Kidney epithelial cell (primary cell): ENCODE measurements at regions not wholly inside any gene's neighbourhood (a gene's known extent, or its start where the extent isn't known, plus 50 kb on each side); places are given as distances from the start of the nearest gene placed in this dataset.
A peak's percentile ranks its signal among the peaks of the same experiment; 100 is the strongest.

Source experiments
- DNase-seq: peaks from one replicate; pipeline ENCODE4 v3.0.0-alpha.2; 2010; ENCODE audit warnings: low read depth
- H3K27me3 ChIP-seq: 2 replicates; pipeline ENCODE4 v1.6.0; 2011; ENCODE audit warnings: low read length; ENCODE audit not compliant: control insufficient read depth, insufficient read depth
- H3K36me3 ChIP-seq: 2 replicates; pipeline ENCODE4 v1.5.1; 2011; ENCODE audit warnings: low read length; ENCODE audit not compliant: control insufficient read depth, insufficient read depth
- H3K4me3 ChIP-seq: 2 replicates; pipeline ENCODE4 v1.5.1; 2011; ENCODE audit warnings: low read depth, mild to moderate bottlenecking, control low read depth, low read length
- CTCF ChIP-seq: IDR thresholded peaks from 2 replicates; pipeline ENCODE4 v1.5.1; 2011; ENCODE audit warnings: mild to moderate bottlenecking, moderate library complexity, low read length, control low read depth, inconsistent platforms; ENCODE audit not compliant: insufficient read depth, poor library complexity, severe bottlenecking

- no peak for DNase-seq
- no peak overlapping the region for H3K4me3 ChIP-seq
- no peaks in the 10 kb centered on the region for H3K36me3 ChIP-seq
- H3K27me3 ChIP-seq: no peaks in the 10 kb centered on the region
- no peak for TF ChIP-seq CTCF
Observed at GRCh38 chr6:140134224-140134623, 759.8 kb upstream of the CITED2 start.

- no peaks in the 10 kb centered on the region for H3K36me3 ChIP-seq
- no peak for TF ChIP-seq CTCF
- no peaks in the 10 kb centered on the region for H3K27me3 ChIP-seq
- no peak overlapping the region for H3K4me3 ChIP-seq
- DNase-seq: no peak
Observed at GRCh38 chr6:140130074-140130473, 755.6 kb upstream of the CITED2 start.

- DNase-seq: no peak
- no peak for TF ChIP-seq CTCF
- no peaks in the 10 kb centered on the region for H3K36me3 ChIP-seq
Observed at GRCh38 chr6:140124498-140124897, 750.0 kb upstream of the CITED2 start.

GRCh38 chr6:140108167-140108566 lies 733.7 kb upstream of the CITED2 start:
- no peak for TF ChIP-seq CTCF
- Histone ChIP-seq H3K36me3 (no peaks in the 10 kb centered on the region), H3K27me3 (no peaks in the 10 kb centered on the region), H3K4me3 (no peak overlapping the region)
- no peak for DNase-seq

More at GRCh38 chr6:140124498-140124897, 750.0 kb upstream of the CITED2 start:
- H3K4me3 ChIP-seq: no peak overlapping the region
- no peaks in the 10 kb centered on the region for H3K27me3 ChIP-seq

- Histone ChIP-seq H3K27me3 (no peaks in the 10 kb centered on the region), H3K4me3 (no peak overlapping the region), H3K36me3 (no peaks in the 10 kb centered on the region)
- TF ChIP-seq CTCF: no peak
- no peak for DNase-seq
Observed at GRCh38 chr6:140107216-140107615, 732.8 kb upstream of the CITED2 start.

- Histone ChIP-seq H3K4me3 (no peak overlapping the region), H3K36me3 (no peaks in the 10 kb centered on the region), H3K27me3 (no peaks in the 10 kb centered on the region)
- peak; percentile 2 for DNase-seq
- TF ChIP-seq CTCF: peak; percentile 30
Observed at GRCh38 chr6:140105857-140106256, 731.4 kb upstream of the CITED2 start.
